Stimulated activated CD4-positive, alpha-beta T cell treated with anti-CD3 and anti-CD28 coated beads, TNF-alpha, amount 100 ng/mL, for 4 hours (primary cell): ENCODE measurements at regions not wholly inside any gene's neighbourhood (a gene's known extent, or its start where the extent isn't known, plus 50 kb on each side); places are given as distances from the start of the nearest gene placed in this dataset.
A peak's percentile ranks its signal among the peaks of the same experiment; 100 is the strongest.

Experiments used
- DNase-seq, 3 experiments: peaks; one replicate each; pipeline ENCODE4 v3.0.0-alpha.2; 2020; ENCODE audit warnings: low read depth in 3 of 3

GRCh38 chrX:39874202-39874816, 223.4 kb downstream of the BCOR start:
- DNase-seq, result no peak

GRCh38 chrX:39875834-39876628, 221.7 kb downstream of the BCOR start:
- no peak for DNase-seq

DNA sequence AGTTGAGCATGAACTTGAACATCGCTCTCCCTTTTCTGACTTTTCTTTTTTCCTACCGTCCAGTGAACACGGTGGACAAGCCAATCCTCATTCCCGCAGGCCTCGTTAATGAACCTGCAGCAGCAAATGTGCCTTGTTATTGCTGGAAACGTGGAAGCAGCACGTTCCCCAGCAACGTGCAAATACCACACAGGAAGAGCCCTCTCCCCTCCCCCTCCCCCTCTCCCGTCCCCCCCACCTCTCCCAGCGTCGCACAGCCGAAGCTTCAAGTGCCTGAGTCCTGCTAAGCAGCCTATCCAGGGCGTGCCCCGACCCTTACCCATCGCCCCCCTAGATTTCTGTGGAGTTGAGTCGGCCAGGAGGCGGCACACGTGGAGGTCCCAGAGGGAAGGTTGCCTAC, 219.9 kb downstream of the BCOR start:
- DNase-seq, result no peak

DNA sequence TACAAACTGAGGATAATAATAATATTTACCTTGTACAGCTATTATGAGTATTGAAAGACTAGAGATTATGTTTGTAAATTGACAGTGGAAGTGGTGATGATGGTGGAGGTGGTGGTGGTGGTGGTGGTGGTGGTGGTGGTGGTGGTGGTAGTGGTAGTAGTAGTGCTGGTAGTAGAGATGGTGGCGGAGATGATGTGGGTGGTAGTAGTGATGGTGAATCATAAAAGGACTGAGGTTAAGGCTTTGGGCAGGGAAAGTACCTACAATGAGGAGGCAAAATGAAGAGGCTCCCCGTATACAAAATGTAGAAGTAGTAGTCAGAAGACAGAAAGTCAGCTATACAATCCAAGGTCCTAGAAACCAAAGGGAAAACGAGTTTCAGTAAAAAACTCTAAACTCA, 214.1 kb downstream of the BCOR start:
- DNase-seq, result peak in 2 of 3 experiments; percentile 15 to 20

GRCh38 chrX:39886282-39886681, 211.5 kb downstream of the BCOR start:
- no peak for DNase-seq

DNA sequence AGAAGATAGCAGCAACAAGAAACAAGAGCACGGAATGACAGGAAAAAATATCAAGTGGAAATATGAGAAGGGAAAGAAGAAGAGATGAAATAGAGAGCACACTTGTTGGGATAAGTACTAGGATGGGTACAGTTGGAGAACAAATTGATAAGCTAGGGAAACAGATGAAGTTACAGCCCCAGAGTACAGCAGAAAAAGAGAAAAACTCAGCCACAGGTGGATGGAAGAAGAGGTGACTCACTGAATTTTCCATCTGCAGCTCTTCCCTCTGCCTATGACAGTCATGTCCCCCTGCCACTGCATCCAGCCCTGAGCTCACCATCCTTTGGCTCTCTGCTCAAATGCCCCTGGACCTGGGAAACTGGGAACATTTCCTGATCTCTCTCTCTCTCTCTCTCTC, 209.0 kb downstream of the BCOR start:
- DNase-seq, result no peak

- DNase-seq, result no peak
Observed at GRCh38 chrX:39889704-39890103, 208.1 kb downstream of the BCOR start.

DNA sequence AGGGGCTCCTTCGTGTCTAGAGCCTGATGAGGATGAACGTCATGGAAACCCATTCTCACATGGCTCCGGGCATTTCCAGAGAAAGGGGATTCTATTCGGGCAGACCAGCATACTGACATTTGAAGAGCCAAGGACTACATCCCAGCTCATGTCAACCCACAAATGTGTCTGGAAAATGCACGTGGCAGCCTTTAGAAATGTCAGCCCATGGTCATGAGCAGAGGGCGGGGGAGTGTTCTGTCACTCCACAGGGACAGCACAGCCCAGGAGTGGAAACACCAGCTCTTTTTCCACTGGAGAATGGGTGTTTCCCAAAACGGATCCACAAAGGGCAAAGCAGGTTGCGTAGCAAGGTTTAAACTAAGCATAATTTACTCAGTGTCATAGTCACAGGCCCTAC, 207.0 kb downstream of the BCOR start:
- DNase-seq, result no peak

GRCh38 chrX:39891781-39892180, 206.0 kb downstream of the BCOR start:
- DNase-seq, result no peak

DNA sequence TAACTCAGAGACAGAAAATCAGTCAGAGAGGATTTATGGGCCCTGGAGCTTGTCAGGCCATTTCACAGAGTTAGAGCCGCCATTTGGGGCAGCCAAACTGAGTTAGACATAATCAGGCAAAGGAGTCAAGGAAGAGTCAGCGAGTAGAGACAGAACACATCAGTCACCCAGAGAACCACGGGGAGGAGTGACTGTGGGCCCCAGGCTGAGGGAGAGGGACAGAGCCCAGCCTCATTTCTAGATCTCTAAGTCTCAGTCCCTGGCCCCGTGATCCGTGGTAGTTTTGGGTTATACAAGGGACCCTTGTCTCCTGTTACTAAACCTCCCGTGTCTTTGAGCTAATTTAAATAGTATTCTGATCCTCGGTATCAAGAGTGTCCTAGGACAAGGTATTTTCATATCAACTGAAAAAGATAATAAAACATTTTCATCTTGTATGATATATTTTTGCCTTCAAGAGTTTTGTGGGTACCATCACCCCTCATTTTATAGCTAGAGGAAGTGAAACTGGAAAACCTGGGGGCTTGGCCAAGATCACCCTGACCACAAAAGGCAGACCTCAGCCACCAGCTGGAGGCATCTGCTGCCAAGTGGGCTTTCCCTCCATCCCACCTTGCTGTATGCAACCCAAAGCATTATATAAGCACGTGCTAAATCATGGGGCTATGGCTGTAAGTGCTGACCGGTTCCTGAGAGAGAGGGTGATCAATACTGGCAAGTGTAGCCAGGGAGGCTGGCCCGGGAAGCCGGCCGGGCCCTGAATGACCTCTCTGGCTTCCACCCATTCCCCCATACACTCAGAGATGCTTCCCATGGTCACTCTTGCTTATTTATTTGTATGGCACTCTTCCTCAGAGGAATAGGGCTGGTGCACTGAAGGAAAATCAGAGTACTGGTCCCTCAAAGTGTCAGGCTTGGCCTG, 204.1 kb downstream of the BCOR start:
- DNase-seq, result no peak

GRCh38 chrX:39894683-39895082, 203.1 kb downstream of the BCOR start:
- no peak for DNase-seq

- DNase-seq, result no peak
Observed at GRCh38 chrX:39895218-39896110, 202.3 kb downstream of the BCOR start.

- no peak for DNase-seq
Observed at GRCh38 chrX:39896951-39897740, 200.6 kb downstream of the BCOR start.

GRCh38 chrX:39897741-39898097, 200.0 kb downstream of the BCOR start:
- DNase-seq, result no peak

GRCh38 chrX:39898147-39898546, 199.6 kb downstream of the BCOR start:
- DNase-seq, result no peak

DNA sequence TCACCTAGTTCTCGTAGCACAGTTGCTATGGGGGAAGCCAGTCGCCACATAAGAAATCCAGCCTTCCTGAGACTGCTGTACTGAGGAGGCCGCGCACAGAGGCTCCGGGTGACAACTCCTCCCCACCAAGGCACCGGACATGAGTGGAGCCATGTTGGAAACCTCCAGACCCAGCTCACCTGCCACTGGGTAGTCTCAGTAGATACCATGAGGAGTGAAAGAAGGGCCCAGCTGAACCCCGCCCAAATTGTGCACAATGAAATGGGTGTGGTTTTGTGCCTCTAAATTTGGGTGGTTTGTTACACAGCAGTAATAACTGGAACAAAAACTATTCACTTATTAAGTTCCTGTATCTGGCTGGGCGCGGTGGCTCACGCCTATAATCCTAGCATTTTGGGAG, 198.7 kb downstream of the BCOR start:
- no peak for DNase-seq

- no peak for DNase-seq
Observed at GRCh38 chrX:39899856-39900776, 197.6 kb downstream of the BCOR start.

GRCh38 chrX:39900777-39901170, 197.0 kb downstream of the BCOR start:
- DNase-seq, result no peak

DNA sequence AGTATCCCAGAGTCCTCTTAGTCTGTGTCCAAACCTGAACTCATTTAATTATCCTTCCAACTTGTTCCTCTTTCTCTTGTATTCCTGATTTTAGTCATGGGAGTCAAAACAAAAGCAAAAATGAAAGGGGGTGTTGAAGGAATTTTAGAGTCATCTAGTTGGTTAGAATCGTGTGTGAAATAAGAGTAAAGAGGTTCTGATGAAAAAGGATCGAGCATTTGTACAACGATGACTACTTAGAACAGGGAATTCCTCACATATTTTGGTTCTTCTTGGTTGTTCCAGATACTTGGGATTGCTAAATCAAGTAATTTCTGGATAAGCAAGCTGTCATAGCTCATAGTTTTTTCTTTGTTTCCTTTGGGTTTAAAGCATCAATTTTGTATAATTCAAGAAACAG, 194.4 kb downstream of the BCOR start:
- no peak for DNase-seq

DNA sequence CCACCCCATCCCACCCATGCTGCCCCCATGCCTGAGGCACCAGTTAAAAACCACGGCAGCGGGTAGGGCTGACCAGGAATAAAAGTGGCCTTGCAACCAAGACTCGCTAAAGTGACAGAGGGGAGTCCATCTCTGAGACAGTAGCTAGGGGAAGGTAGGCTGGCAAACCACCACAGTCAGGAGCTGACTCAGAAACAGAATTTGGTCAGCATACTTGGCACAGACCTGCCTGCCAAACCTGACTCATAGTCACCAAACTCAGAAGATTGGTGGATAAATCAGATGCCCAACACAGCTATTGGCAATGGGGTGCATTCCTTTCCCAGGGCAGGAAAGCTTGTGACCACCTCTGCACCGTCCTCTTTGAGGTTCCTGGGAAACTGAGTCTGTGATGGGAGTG, 193.8 kb downstream of the BCOR start:
- DNase-seq, result no peak
